Glutamatergic neuron (in vitro differentiated cells): ENCODE measurements at regions not wholly inside any gene's neighbourhood (a gene's known extent, or its start where the extent isn't known, plus 50 kb on each side); places are given as distances from the start of the nearest gene placed in this dataset.

Experiments
- DNase-seq: peaks from one replicate; pipeline ENCODE4 v3.0.0; 2022
- H3K27ac Mint-ChIP-seq: one replicate; pipeline ENCODE4 v1.8.0; 2020; ENCODE audit warnings: mild to moderate bottlenecking, mixed read lengths, inconsistent platforms; ENCODE audit not compliant: unreplicated experiment
- H3K27me3 Mint-ChIP-seq: one replicate; pipeline ENCODE4 v1.8.0; 2020; ENCODE audit warnings: mild to moderate bottlenecking, moderate library complexity, mixed read lengths, inconsistent platforms; ENCODE audit not compliant: unreplicated experiment
- H3K36me3 Mint-ChIP-seq: one replicate; pipeline ENCODE4 v1.8.0; 2020; ENCODE audit warnings: mild to moderate bottlenecking, mixed read lengths, inconsistent platforms; ENCODE audit not compliant: unreplicated experiment
- H3K4me1 Mint-ChIP-seq: one replicate; pipeline ENCODE4 v1.8.0; 2020; ENCODE audit warnings: mild to moderate bottlenecking, low read depth, mixed read lengths, inconsistent platforms; ENCODE audit not compliant: unreplicated experiment
- H3K4me3 Mint-ChIP-seq: one replicate; pipeline ENCODE4 v1.8.0; 2020; ENCODE audit warnings: mild to moderate bottlenecking, mixed read lengths, inconsistent platforms; ENCODE audit not compliant: unreplicated experiment
- H3K9me3 Mint-ChIP-seq: one replicate; pipeline ENCODE4 v1.8.0; 2020; ENCODE audit warnings: mild to moderate bottlenecking, moderate library complexity, mixed read lengths, inconsistent platforms; ENCODE audit not compliant: unreplicated experiment
- CTCF ChIP-seq: fragments of 200-600 bp; sonication (generic); IDR thresholded peaks from one replicate; pipeline ENCODE4 v1.5.0; 2021; ENCODE audit not compliant: partially characterized antibody, unreplicated experiment

- Mint-ChIP-seq H3K27ac (no peak overlapping the region), H3K4me1 (peaks cover 8% of the 10 kb centered on the region), H3K4me3 (no peak overlapping the region), H3K36me3 (no peaks in the 10 kb centered on the region), H3K27me3 (no peaks in the 10 kb centered on the region), H3K9me3 (no peaks in the 10 kb centered on the region)
- no peak for TF ChIP-seq CTCF
- DNase-seq, result no peak
These were observed 75.0 kb upstream of the DHX15 start for GRCh38 chr4:24659241-24659961.

DNA sequence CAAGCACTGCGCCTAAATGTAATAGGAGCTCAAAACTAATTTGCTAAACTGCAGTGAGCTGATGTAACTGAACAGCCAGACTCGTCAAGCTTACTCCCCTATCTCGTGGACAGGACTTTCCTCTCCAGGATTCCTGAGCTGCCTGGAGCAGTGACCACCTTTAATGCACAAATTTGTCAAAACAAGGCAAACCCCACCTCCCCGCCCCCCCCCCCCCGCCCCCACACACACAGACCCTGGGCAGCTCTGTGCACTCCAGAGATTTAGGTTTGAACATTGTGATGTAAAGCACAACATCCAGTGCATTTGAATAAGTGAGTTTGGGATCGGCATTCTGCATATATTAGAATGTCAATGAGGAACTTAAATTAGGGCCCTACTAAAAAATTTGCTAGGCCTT lies 77.7 kb upstream of the DHX15 start:
- DNase-seq, result no peak

DNA sequence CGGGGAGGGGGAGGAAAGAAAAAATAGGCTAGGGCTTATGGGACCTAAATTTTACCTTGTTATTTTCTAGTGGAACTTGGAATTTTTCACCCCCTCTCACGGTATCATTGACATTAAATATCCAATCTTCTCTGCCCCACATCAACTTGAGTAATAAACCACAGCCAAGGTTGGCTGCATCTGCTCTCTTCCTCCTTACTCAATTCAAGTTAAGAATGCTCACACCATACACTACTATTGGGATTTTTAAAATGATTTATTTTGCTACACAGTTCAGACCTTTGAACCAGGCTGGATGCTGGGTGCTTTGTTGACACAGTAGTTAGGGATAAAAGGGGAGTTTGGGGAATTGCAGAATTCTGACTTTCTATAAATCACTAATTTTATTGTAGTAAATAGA lies 78.2 kb upstream of the DHX15 start:
- Mint-ChIP-seq H3K27ac (no peak overlapping the region), H3K4me1 (peaks cover 5% of the 10 kb centered on the region), H3K36me3 (no peaks in the 10 kb centered on the region), H3K27me3 (peaks cover 2% of the 10 kb centered on the region), H3K4me3 (no peak overlapping the region), H3K9me3 (peaks cover 1% of the 10 kb centered on the region)
- TF ChIP-seq CTCF, result no peak
- no peak for DNase-seq

More for the DNA sequence above, 77.7 kb upstream of the DHX15 start:
- no peak overlapping the region for H3K4me3 Mint-ChIP-seq
- no peaks in the 10 kb centered on the region for H3K36me3 Mint-ChIP-seq
- peaks cover 2% of the 10 kb centered on the region for H3K27me3 Mint-ChIP-seq
- H3K27ac Mint-ChIP-seq, result no peak overlapping the region
- no peak for TF ChIP-seq CTCF
- H3K4me1 Mint-ChIP-seq, result peaks cover 5% of the 10 kb centered on the region
- H3K9me3 Mint-ChIP-seq, result peaks cover 1% of the 10 kb centered on the region

DNA sequence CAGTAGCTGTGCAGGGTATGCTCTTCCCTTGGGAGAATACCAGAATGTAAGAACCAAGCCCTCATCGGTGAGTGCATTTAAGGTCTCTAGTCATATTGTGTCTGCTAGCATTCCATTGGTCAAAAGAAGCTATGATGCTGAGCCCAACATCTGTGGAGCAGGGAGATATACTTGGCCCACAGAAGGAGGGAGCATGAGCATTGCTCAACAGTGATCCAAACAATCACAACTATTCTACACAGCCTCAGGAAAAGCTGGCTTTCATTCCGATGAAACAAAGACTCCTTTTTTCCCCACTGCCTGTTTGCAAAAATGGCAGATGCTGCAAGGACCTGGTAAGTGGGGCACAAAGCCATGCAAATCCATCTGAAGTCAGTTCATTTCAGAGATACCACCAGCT lies 80.6 kb upstream of the DHX15 start:
- Mint-ChIP-seq H3K27ac (no peak overlapping the region), H3K36me3 (no peaks in the 10 kb centered on the region), H3K4me3 (no peak overlapping the region), H3K4me1 (peaks cover 2% of the 10 kb centered on the region), H3K9me3 (peaks cover 1% of the 10 kb centered on the region), H3K27me3 (peaks cover 2% of the 10 kb centered on the region)
- DNase-seq, result no peak
- TF ChIP-seq CTCF, result no peak

DNA sequence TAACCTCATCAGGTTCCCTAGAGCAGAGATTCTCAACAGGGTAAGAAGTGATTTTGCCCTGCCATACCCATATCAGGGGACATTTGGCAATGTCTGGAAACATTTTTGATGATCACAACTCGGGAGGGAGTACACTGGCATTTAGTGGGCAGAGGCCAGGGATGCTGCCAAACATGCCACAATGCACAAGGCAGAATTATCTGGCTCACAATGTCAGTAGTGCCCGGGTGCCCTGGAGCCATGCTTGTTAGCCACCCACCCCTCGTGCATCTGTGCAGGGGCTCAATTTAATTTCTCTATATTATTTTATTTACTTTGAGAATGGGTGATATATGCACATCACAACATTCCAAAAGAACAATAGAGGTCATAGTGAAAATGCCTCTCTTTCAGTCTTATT lies 82.0 kb upstream of the DHX15 start:
- H3K9me3 Mint-ChIP-seq, result peaks cover 1% of the 10 kb centered on the region
- peaks cover 2% of the 10 kb centered on the region for H3K4me1 Mint-ChIP-seq
- H3K36me3 Mint-ChIP-seq, result no peaks in the 10 kb centered on the region
- no peak overlapping the region for H3K27ac Mint-ChIP-seq
- TF ChIP-seq CTCF, result no peak
- H3K27me3 Mint-ChIP-seq, result peaks cover 2% of the 10 kb centered on the region
- no peak for DNase-seq
- H3K4me3 Mint-ChIP-seq, result no peak overlapping the region
